Psoas muscle (tissue), 7 donors: ENCODE measurements at regions not wholly inside any gene's neighbourhood (a gene's known extent, or its start where the extent isn't known, plus 50 kb on each side); places are given as distances from the start of the nearest gene placed in this dataset.

Experiments used
- ATAC-seq, 4 donors: fragments of 200-7000 bp; cut with Tn5 transposase; one replicate each; pipeline ENCODE4 v1.9.1; 2020; ENCODE audit warnings: moderate library complexity in 3 of 4, mild to moderate bottlenecking in 2 of 4
- DNase-seq, 2 donors: peaks; one replicate each; pipeline ENCODE4 v3.0.0-alpha.2; 2020
- H3K27ac ChIP-seq: fragments of 200-600 bp; one replicate; pipeline ENCODE4 v1.8.0; 2022
- H3K27me3 ChIP-seq, 3 donors: fragments of 200-600 bp in 1 of 3; one replicate each; pipeline versions ENCODE4 v1.6.1 to v1.8.0; 2013 to 2022; ENCODE audit warnings: low read length in 2 of 3, mild to moderate bottlenecking in 2 of 3, moderate library complexity in 1 of 3; ENCODE audit not compliant: insufficient read depth in 3 of 3
- H3K36me3 ChIP-seq, 2 donors: fragments of 200-600 bp in 1 of 2; one replicate each; pipeline versions ENCODE4 v1.6.1 to v1.8.0; 2013 to 2022; ENCODE audit warnings: low read depth in 1 of 2, mild to moderate bottlenecking in 1 of 2, moderate library complexity in 1 of 2; ENCODE audit not compliant: insufficient read depth in 1 of 2
- H3K4me1 ChIP-seq: fragments of 200-600 bp; one replicate; pipeline ENCODE4 v1.8.0; 2022
- H3K4me3 ChIP-seq: fragments of 200-600 bp; one replicate; pipeline ENCODE4 v1.8.0; 2022; ENCODE audit warnings: mild to moderate bottlenecking
- H3K9me3 ChIP-seq: fragments of 200-600 bp; one replicate; pipeline ENCODE4 v1.8.0; 2022
- WGBS, 3 donors: extraction: QIAGEN DNeasy Blood & Tissue Kit; methylation state at CpG; one replicate each; pipeline versions ENCODE4 v1.1.6 to v1.1.7; 2013; 5-methylcytosine and 5-hydroxymethylcytosine counted together
- intact Hi-C, 2 donors: fragments of 100-400 bp; cut with DNase I; formaldehyde crosslinking; loops; one replicate each; pipeline versions ENCODE4 v1.11.0 to v1.14.2; 2022
- TF ChIP-seq, protein P1 (sequence below): fragments of 200-600 bp; IDR thresholded peaks from one replicate; pipeline ENCODE4 v1.8.0; 2022; ENCODE audit warnings: antibody characterized with exemption
- donor health status: healthy with polysubstance abuse.
- donor health status: DM: no; HTN: no; CAD: no; lungs with moderate emphysema.
- donor health status: Bipolar disorder and iron deficiency.
- donor health status: healthy.
- donor health status: DM: yes; HTN: yes; CAD: no.
- donor health status: DM: no; HTN: no; CAD: no.
- donor health status: DM: yes; HTN: yes; CAD: no.

DNA sequence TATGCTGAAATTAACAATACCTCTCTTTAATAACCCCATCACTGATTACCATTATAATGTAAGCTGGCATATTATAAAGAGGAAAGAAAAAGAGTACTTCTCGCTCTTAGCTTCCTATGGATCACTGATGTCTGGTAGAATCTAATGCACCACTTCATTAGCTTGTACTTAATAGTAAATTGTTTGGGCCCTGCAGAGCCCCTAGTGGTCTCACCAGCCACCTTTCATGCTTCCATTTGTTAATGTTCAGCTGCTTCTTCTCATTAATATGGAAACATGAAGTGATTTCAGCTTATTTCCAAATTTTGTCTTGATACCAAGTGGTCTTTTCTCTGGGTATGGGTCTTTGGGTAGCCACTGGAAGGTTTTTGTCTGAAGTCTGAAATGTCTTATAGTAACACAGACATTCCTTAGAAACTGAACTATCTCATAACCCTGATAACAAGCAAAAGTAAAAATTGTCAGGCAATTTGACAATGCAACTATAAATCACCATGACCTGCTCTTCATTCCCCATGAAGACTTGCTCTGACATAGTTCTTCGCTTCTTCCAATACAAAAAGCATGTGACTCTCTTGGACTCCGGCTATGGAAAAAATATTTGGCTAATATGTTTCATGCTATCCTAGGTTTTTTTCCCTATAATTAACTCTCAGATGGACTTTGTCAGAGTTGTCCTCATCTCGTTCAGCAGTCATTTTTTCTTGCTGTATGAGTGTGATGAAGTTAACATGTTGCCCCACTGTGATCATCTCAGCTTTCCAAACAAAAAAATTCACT, 395.8 kb upstream of the MARCKS start:
- H3K27ac ChIP-seq, result no peak overlapping the region
- intact Hi-C loops, result no loop called here
- H3K4me1 ChIP-seq, result no peaks in the 10 kb centered on the region
- H3K36me3 ChIP-seq, result no peaks in the 10 kb centered on the region
- no peak overlapping the region for H3K4me3 ChIP-seq
- WGBS, 3 donors, result 50 to 66% (median 54%) methylated on average over 4 of the region's 4 CpGs
- ATAC-seq (no peak), DNase-seq (no peak)
- H3K27me3 ChIP-seq, result no peaks in the 10 kb centered on the region
- TF ChIP-seq, protein P1, sequence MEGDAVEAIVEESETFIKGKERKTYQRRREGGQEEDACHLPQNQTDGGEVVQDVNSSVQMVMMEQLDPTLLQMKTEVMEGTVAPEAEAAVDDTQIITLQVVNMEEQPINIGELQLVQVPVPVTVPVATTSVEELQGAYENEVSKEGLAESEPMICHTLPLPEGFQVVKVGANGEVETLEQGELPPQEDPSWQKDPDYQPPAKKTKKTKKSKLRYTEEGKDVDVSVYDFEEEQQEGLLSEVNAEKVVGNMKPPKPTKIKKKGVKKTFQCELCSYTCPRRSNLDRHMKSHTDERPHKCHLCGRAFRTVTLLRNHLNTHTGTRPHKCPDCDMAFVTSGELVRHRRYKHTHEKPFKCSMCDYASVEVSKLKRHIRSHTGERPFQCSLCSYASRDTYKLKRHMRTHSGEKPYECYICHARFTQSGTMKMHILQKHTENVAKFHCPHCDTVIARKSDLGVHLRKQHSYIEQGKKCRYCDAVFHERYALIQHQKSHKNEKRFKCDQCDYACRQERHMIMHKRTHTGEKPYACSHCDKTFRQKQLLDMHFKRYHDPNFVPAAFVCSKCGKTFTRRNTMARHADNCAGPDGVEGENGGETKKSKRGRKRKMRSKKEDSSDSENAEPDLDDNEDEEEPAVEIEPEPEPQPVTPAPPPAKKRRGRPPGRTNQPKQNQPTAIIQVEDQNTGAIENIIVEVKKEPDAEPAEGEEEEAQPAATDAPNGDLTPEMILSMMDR, result no peak
- no peaks in the 10 kb centered on the region for H3K9me3 ChIP-seq

DNA sequence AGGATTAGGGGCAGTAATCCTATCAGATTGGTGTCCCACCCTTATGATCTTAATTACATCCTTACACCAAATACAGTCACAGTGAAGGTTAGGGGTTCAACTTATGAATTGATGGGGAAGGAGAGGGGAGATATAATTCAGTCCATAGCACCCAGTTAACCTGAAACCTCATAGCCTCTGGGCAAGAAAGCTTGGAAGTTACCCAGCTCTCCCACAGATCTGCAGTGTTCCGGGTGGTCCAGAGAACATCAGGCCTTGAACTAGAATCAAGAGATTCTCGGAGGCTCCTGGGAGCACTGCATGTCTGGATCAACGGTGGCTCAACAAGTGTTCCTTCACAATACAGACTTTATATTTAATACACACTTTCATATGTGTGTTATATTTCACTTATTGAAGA, 392.6 kb upstream of the MARCKS start:
- WGBS, 3 donors, result 65 to 81% (median 68%) methylated on average over 3 of the region's 3 CpGs

DNA sequence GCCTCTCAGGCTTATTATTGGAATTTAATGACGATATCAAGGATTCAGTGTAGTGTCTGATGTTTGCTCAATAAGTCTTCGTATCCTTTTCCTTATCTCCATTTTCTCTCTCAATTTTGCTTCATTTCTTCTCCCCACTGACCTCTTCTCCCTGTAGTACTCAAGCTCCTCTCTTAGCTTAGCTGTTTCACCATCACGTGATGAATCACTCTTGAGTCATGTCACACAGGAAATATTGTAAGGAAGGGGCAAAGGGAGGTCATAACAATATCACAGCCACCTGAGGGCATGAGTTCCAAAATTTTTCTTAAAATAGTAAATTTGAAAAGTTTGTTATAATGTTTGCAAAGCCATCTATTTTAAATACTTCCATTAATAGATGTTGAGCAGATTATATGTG, 392.2 kb upstream of the MARCKS start:
- Histone ChIP-seq H3K4me3 (no peak overlapping the region), H3K36me3 (no peaks in the 10 kb centered on the region), H3K27ac (no peak overlapping the region), H3K9me3 (no peaks in the 10 kb centered on the region), H3K27me3 (no peaks in the 10 kb centered on the region), H3K4me1 (no peaks in the 10 kb centered on the region)
- TF ChIP-seq, protein P1, result no peak
- DNase-seq (no peak), ATAC-seq (peak in 2 of 4 donors; percentile 59 to 72)
- 81 to 87% (median 86%) methylated on average over 3 of the region's 3 CpGs for WGBS, 3 donors
- intact Hi-C loops, result no loop called here

More for the DNA sequence above, 392.6 kb upstream of the MARCKS start:
- no peak for DNase-seq
- no peak for ATAC-seq
- H3K4me1 ChIP-seq, result no peaks in the 10 kb centered on the region
- TF ChIP-seq, protein P1, result no peak
- no peak overlapping the region for H3K4me3 ChIP-seq
- H3K9me3 ChIP-seq, result no peaks in the 10 kb centered on the region
- intact Hi-C loops, result no loop called here
- no peaks in the 10 kb centered on the region for H3K27me3 ChIP-seq
- no peak overlapping the region for H3K27ac ChIP-seq
- H3K36me3 ChIP-seq, result no peaks in the 10 kb centered on the region

DNA sequence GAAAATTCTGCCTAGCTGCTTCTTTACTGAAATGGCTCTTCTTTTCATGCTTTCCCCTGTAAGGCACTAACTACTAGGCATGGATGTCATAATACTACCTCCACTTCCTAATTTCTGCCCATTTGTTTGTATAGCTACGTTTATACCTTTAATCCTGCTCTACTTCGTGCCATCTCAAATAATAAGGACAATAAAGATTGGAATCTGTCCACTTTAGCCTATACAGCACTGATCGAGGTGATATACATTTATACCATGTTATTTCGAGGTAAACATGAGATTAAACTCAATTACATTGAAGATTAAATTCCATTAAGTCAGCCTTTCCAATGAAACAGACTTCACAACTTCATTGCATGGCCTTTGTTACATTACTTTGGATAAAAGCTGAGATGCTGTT, 390.6 kb upstream of the MARCKS start:
- intact Hi-C loops, result no loop called here
- Histone ChIP-seq H3K4me3 (no peak overlapping the region), H3K9me3 (no peaks in the 10 kb centered on the region), H3K27me3 (no peaks in the 10 kb centered on the region), H3K27ac (no peak overlapping the region), H3K36me3 (no peaks in the 10 kb centered on the region), H3K4me1 (no peaks in the 10 kb centered on the region)
- no peak for DNase-seq
- TF ChIP-seq, protein P1, result no peak
- 84 to 92% (median 90%) methylated on average over 4 of the region's 4 CpGs for WGBS, 3 donors
- no peak for ATAC-seq

DNA sequence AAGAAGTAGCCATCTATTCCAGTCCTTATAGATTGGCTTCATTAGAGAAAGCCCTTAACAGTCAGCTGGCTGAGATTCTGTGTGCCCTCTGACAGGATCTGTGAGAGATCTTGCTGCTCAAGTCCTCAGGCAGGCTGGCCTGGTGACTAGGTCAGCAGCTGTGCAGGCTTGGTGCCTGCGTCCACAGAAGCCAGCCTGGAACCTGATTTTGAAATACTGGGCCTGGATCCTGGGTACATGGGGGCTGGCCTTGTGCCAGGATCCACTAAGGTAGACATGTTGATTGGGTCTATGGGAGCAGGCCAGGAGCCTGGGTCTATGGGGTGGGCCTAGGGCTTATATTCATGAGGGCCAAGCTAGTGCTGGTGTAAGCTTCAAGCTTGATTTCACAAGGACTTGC, 381.8 kb upstream of the MARCKS start:
- 31 to 39% (median 33%) methylated on average over 1 of the region's 1 CpG for WGBS, 3 donors
- Histone ChIP-seq H3K4me3 (no peak overlapping the region), H3K27me3 (no peaks in the 10 kb centered on the region), H3K36me3 (no peaks in the 10 kb centered on the region), H3K27ac (no peak overlapping the region), H3K4me1 (no peaks in the 10 kb centered on the region), H3K9me3 (no peaks in the 10 kb centered on the region)
- TF ChIP-seq, protein P1, result no peak
- DNase-seq (peak in 1 of 2 donors; percentile 55), ATAC-seq (peak; percentile 25 to 61 (median 46))
- intact Hi-C loops, result no loop called here
